KMS-11 (cell line): ENCODE measurements at regions not wholly inside any gene's neighbourhood (a gene's known extent, or its start where the extent isn't known, plus 50 kb on each side); places are given as distances from the start of the nearest gene placed in this dataset.

ENCODE experiments used
- H2AFZ ChIP-seq: fragments of 200-600 bp; sonication (generic); 2 replicates; pipeline ENCODE4 v1.6.1; 2016; ENCODE audit warnings: antibody characterized with exemption, mixed run types, low read depth
- H3K27ac ChIP-seq: fragments of 200-600 bp; sonication (generic); 2 replicates; pipeline ENCODE4 v1.6.1; 2016; ENCODE audit warnings: mild to moderate bottlenecking, mixed run types
- H3K27me3 ChIP-seq: fragments of 200-600 bp; sonication (generic); 2 replicates; pipeline ENCODE4 v1.6.1; 2017; ENCODE audit warnings: mild to moderate bottlenecking, low read depth, mixed run types, moderate library complexity; ENCODE audit not compliant: insufficient read depth
- H3K36me3 ChIP-seq: fragments of 200-600 bp; sonication (generic); 2 replicates; pipeline ENCODE4 v1.6.1; 2017; ENCODE audit warnings: mild to moderate bottlenecking, mixed run types; ENCODE audit not compliant: insufficient read depth
- H3K4me1 ChIP-seq: fragments of 200-600 bp; sonication (generic); 2 replicates; pipeline ENCODE4 v1.6.1; 2016; ENCODE audit warnings: mild to moderate bottlenecking, low read depth, mixed run types; ENCODE audit not compliant: poor library complexity, severe bottlenecking
- H3K4me2 ChIP-seq: fragments of 200-600 bp; sonication (generic); 2 replicates; pipeline ENCODE4 v1.7.0; 2016; ENCODE audit warnings: mild to moderate bottlenecking, mixed run types
- H3K4me3 ChIP-seq: fragments of 200-600 bp; sonication (generic); IDR thresholded peaks from 2 replicates; pipeline ENCODE4 v1.6.1; 2017; ENCODE audit warnings: low read depth, low read length, mixed read lengths; ENCODE audit not compliant: insufficient read depth
- H3K79me2 ChIP-seq: fragments of 200-600 bp; sonication (generic); 2 replicates; pipeline ENCODE4 v1.6.1; 2016; ENCODE audit warnings: low read depth, mixed run types; ENCODE audit not compliant: insufficient read depth
- H3K9ac ChIP-seq: fragments of 200-600 bp; sonication (generic); 2 replicates; pipeline ENCODE4 v1.6.1; 2016; ENCODE audit warnings: mild to moderate bottlenecking, mixed run types
- H4K20me1 ChIP-seq: fragments of 200-600 bp; sonication (generic); 2 replicates; pipeline ENCODE4 v1.6.1; 2016; ENCODE audit warnings: mild to moderate bottlenecking, mixed run types; ENCODE audit not compliant: insufficient read depth
- TF ChIP-seq, protein P1 (sequence below): fragments of 200-600 bp; sonication (generic); conservative IDR thresholded peaks from 2 replicates; pipeline ENCODE4 v1.6.1; 2017; ENCODE audit warnings: low read depth, mild to moderate bottlenecking, antibody characterized with exemption, low read length, moderate library complexity, mixed read lengths

DNA sequence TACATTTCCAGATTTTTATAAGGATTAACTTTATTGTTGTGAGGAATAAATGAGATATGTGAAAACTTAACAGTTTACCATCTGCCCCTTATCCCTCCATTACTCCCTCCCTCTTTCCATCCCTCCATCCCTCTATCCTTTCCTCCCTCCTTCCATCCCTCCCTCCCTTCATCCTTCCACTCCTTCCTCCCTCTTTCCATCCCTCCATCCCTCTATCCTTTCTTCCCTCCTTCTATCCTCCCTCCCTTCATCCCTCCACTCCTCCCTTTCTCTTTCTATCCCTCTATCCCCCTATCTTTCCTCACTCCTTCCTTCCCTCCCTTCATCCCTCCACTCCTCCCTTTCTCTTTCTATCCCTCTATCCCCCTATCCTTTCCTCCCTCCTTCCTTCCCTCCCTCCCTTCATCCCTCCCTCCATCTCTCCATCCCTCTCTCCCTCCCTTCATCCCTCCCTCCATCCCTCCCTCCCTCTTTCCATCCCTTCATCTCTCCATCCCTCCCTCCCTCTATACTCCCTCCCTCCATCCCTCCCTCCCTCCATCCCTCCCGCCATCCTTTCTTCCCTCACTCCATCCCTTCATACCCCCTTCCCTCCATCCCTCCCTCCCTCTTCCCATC is 181.8 kb upstream of the PLXNC1 start:
- Histone ChIP-seq H3K27ac (no peak overlapping the region), H3K9ac (no peak overlapping the region), H3K36me3 (no peaks in the 10 kb centered on the region), H3K4me1 (no peaks in the 10 kb centered on the region), H3K27me3 (no peaks in the 10 kb centered on the region), H3K79me2 (no peaks in the 10 kb centered on the region), H3K4me2 (no peak overlapping the region), H3K4me3 (no peak overlapping the region), H2AFZ (no peak overlapping the region), H4K20me1 (no peaks in the 10 kb centered on the region)
- TF ChIP-seq, protein P1, sequence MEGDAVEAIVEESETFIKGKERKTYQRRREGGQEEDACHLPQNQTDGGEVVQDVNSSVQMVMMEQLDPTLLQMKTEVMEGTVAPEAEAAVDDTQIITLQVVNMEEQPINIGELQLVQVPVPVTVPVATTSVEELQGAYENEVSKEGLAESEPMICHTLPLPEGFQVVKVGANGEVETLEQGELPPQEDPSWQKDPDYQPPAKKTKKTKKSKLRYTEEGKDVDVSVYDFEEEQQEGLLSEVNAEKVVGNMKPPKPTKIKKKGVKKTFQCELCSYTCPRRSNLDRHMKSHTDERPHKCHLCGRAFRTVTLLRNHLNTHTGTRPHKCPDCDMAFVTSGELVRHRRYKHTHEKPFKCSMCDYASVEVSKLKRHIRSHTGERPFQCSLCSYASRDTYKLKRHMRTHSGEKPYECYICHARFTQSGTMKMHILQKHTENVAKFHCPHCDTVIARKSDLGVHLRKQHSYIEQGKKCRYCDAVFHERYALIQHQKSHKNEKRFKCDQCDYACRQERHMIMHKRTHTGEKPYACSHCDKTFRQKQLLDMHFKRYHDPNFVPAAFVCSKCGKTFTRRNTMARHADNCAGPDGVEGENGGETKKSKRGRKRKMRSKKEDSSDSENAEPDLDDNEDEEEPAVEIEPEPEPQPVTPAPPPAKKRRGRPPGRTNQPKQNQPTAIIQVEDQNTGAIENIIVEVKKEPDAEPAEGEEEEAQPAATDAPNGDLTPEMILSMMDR: no peak

DNA sequence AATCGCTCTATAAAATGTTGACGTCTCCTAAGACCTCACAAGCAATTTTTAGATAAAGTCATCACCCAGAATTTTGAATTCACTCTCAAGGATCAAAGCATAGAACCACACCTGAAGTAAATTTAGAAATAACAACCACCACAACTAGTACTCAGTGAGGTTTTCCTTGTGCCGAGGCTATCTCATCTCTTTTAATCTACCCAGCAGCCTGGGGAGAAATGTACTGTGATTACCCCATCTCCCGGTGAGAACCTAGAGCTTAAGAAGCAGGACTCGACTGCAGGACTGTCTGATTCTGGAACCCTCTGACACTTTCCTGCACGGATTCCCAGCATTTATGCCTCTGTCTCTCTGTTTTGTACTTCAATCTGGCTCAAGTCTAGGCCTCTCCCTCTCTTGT is 180.9 kb upstream of the PLXNC1 start:
- Histone ChIP-seq H3K4me3 (no peak overlapping the region), H3K36me3 (no peaks in the 10 kb centered on the region), H3K27me3 (no peaks in the 10 kb centered on the region), H4K20me1 (no peaks in the 10 kb centered on the region), H2AFZ (no peak overlapping the region), H3K9ac (no peak overlapping the region), H3K4me2 (no peak overlapping the region), H3K79me2 (no peaks in the 10 kb centered on the region), H3K4me1 (no peaks in the 10 kb centered on the region), H3K27ac (no peak overlapping the region)
- TF ChIP-seq, protein P1: no peak

DNA sequence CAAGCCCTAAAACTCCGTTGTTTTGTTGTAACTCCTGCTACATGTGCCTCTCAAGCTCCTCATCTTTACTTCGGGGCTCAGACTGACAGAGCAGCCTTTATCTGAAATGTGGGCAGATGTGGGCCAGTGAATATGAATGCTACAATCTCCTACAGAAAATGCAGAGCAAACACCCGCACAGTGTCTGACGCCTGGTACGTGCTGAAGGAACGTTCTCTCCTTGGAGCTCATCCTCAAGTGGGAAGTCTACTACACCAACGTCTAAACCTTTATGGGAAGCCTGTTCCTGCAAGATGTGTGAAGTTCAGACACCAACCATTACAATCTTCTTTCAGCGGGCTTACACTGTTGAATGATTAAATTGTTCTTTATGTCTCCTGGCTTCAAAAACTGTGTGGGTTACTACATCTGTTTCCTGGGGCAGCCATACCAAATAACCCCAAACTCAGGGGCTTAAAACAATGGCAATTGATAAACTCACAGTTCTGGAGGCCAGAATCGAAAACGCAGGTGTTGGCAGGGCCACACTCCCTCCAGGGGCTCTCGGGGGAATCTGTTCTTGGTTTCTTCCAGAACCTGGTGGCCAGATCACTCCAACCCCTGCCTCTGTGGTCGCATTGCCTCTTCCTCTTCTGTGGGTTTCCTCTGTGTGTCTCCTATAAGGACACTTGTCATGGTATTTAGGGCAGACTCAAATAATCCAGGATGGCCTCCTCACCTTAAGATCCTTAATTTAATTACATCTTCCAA is 179.7 kb upstream of the PLXNC1 start:
- Histone ChIP-seq H3K36me3 (no peaks in the 10 kb centered on the region), H3K4me3 (no peak overlapping the region), H2AFZ (no peak overlapping the region), H4K20me1 (no peaks in the 10 kb centered on the region), H3K27ac (no peak overlapping the region), H3K4me1 (no peaks in the 10 kb centered on the region), H3K9ac (no peak overlapping the region), H3K79me2 (no peaks in the 10 kb centered on the region), H3K27me3 (no peaks in the 10 kb centered on the region), H3K4me2 (no peak overlapping the region)
- TF ChIP-seq, protein P1: no peak

DNA sequence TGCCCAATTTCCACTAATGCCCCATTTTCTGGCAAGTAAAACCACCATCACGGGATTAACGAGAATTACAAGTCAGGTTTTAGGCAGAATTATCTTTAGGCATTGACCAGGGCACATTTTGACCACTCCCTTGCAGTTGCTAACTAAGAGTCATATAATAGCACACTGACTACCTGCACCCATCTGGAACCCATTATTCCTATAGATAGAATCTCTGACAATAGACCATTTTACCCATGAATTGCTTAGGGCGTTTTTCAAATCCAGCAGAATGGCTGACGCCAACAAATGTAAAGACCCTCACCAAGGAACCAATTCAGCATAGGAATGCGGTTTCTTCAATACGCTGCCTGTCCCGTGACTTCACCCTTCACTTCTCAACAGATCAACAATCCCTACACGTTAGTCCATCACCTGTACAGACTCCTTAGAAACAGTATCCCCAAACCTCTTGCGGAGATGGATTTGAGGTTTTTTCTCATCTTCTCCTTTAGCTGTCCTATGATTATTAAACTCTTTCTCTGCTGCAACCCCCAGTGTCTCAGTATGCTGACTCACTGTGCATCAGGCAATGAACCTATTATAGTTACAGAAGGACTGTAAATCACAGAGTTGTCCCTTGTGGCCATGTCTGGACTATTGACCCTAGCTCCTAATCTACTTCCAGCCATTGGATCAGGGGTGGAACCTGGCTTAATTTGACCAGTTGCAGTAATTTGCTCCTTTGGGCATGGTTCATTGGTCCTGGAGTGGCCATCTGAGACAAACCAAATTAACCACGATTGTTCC is 177.3 kb upstream of the PLXNC1 start:
- H3K27me3 ChIP-seq: no peaks in the 10 kb centered on the region
- H3K4me3 ChIP-seq: no peak overlapping the region
- TF ChIP-seq, protein P1: no peak
- no peaks in the 10 kb centered on the region for H3K79me2 ChIP-seq
- no peak overlapping the region for H3K4me2 ChIP-seq
- H3K27ac ChIP-seq: no peak overlapping the region
- H3K4me1 ChIP-seq: no peaks in the 10 kb centered on the region
- no peaks in the 10 kb centered on the region for H3K36me3 ChIP-seq
- no peak overlapping the region for H2AFZ ChIP-seq
- no peak overlapping the region for H3K9ac ChIP-seq
- no peaks in the 10 kb centered on the region for H4K20me1 ChIP-seq
